ENCODE measurements at regions not wholly inside any gene's neighbourhood (a gene's known extent, or its start where the extent isn't known, plus 50 kb on each side); places are given as distances from the start of the nearest gene placed in this dataset.

- TF ChIP-seq EGR2 (tag by site-specific recombination; IDR thresholded peaks at IDR 0.05; ENCODE audit: low read depth), result no peak
- TF ChIP-seq, protein P1, sequence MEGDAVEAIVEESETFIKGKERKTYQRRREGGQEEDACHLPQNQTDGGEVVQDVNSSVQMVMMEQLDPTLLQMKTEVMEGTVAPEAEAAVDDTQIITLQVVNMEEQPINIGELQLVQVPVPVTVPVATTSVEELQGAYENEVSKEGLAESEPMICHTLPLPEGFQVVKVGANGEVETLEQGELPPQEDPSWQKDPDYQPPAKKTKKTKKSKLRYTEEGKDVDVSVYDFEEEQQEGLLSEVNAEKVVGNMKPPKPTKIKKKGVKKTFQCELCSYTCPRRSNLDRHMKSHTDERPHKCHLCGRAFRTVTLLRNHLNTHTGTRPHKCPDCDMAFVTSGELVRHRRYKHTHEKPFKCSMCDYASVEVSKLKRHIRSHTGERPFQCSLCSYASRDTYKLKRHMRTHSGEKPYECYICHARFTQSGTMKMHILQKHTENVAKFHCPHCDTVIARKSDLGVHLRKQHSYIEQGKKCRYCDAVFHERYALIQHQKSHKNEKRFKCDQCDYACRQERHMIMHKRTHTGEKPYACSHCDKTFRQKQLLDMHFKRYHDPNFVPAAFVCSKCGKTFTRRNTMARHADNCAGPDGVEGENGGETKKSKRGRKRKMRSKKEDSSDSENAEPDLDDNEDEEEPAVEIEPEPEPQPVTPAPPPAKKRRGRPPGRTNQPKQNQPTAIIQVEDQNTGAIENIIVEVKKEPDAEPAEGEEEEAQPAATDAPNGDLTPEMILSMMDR (tag by site-specific recombination; IDR thresholded peaks at IDR 0.05), result no peak
- no peak for TF ChIP-seq HOXD13 (CRISPR knock-in tag; IDR thresholded peaks at IDR 0.05; ENCODE audit: borderline replicate concordance)
- TF ChIP-seq, protein P2, sequence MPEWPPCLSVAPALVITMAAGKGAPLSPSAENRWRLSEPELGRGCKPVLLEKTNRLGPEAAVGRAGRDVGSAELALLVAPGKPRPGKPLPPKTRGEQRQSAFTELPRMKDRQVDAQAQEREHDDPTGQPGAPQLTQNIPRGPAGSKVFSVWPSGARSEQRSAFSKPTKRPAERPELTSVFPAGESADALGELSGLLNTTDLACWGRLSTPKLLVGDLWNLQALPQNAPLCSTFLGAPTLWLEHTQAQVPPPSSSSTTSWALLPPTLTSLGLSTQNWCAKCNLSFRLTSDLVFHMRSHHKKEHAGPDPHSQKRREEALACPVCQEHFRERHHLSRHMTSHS (tag by site-specific recombination; IDR thresholded peaks at IDR 0.05), result no peak
- no peak for TF ChIP-seq ZNF416 (tag by site-specific recombination; IDR thresholded peaks at IDR 0.05)
- TF ChIP-seq, protein P3, sequence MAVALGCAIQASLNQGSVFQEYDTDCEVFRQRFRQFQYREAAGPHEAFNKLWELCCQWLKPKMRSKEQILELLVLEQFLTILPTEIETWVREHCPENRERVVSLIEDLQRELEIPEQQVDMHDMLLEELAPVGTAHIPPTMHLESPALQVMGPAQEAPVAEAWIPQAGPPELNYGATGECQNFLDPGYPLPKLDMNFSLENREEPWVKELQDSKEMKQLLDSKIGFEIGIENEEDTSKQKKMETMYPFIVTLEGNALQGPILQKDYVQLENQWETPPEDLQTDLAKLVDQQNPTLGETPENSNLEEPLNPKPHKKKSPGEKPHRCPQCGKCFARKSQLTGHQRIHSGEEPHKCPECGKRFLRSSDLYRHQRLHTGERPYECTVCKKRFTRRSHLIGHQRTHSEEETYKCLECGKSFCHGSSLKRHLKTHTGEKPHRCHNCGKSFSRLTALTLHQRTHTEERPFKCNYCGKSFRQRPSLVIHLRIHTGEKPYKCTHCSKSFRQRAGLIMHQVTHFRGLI (tag by site-specific recombination; IDR thresholded peaks at IDR 0.05), result no peak
- no peak for TF ChIP-seq ZNF510 (tag by site-specific recombination; IDR thresholded peaks at IDR 0.05; ENCODE audit: insufficient replicate concordance)
Observed at GRCh38 chr3:20984594-20985205, 766.3 kb downstream of the ZNF385D start.
